Left ventricle myocardium inferior (tissue), 1 donor: ENCODE measurements at regions not wholly inside any gene's neighbourhood (a gene's known extent, or its start where the extent isn't known, plus 50 kb on each side); places are given as distances from the start of the nearest gene placed in this dataset.

Source experiments
- DNase-seq: peaks from one replicate; pipeline ENCODE4 v3.0.0-alpha.2; 2020
- H3K27ac ChIP-seq: fragments of 200-600 bp; replicated peaks from 2 replicates; pipeline ENCODE4 v1.8.0; 2021
- H3K27me3 ChIP-seq: fragments of 200-600 bp; 2 replicates; pipeline ENCODE4 v1.8.0; 2021; ENCODE audit warnings: low read depth
- H3K36me3 ChIP-seq: fragments of 200-600 bp; 2 replicates; pipeline ENCODE4 v1.8.0; 2021
- H3K4me1 ChIP-seq: fragments of 200-600 bp; 2 replicates; pipeline ENCODE4 v1.8.0; 2021
- H3K4me3 ChIP-seq: fragments of 200-600 bp; 2 replicates; pipeline ENCODE4 v1.8.0; 2021; ENCODE audit warnings: mild to moderate bottlenecking, moderate library complexity
- H3K9me3 ChIP-seq: fragments of 200-600 bp; replicated peaks from 2 replicates; pipeline ENCODE4 v1.8.0; 2021
- CTCF ChIP-seq: fragments of 200-600 bp; IDR thresholded peaks from 2 replicates; pipeline ENCODE4 v1.8.0; 2021; ENCODE audit warnings: antibody characterized with exemption, mild to moderate bottlenecking, borderline replicate concordance
- intact Hi-C: fragments of 100-400 bp; cut with micrococcal nuclease; formaldehyde crosslinking; loops from one replicate; pipeline ENCODE4 v1.11.0; 2022
- donor health status: DM: no; HTN: yes; CAD: no; lungs with severe emphysema.

- Histone ChIP-seq H3K9me3 (no peaks in the 10 kb centered on the region), H3K27ac (peak overlapping the region; percentile 54), H3K4me3 (no peak overlapping the region), H3K4me1 (peaks cover 28% of the 10 kb centered on the region), H3K36me3 (no peaks in the 10 kb centered on the region), H3K27me3 (no peaks in the 10 kb centered on the region)
- DNase-seq: no peak
- intact Hi-C loops: no loop called here
- TF ChIP-seq CTCF: no peak
Observed at GRCh38 chr6:132063738-132064137, 112.6 kb upstream of the CCN2 start.

- Histone ChIP-seq H3K9me3 (no peaks in the 10 kb centered on the region), H3K4me1 (peaks cover 28% of the 10 kb centered on the region), H3K4me3 (no peak overlapping the region), H3K36me3 (no peaks in the 10 kb centered on the region), H3K27me3 (no peaks in the 10 kb centered on the region), H3K27ac (peak overlapping the region; percentile 54)
- no peak for TF ChIP-seq CTCF
- DNase-seq: no peak
- intact Hi-C loops: no loop called here
Observed at GRCh38 chr6:132063204-132063603, 112.0 kb upstream of the CCN2 start.

GRCh38 chr6:132062626-132063025 lies 111.5 kb upstream of the CCN2 start:
- DNase-seq: no peak
- intact Hi-C loops: no loop called here
- H3K27ac ChIP-seq: peak overlapping the region; percentile 54

GRCh38 chr6:132061381-132061780 lies 110.2 kb upstream of the CCN2 start:
- H3K4me3 ChIP-seq: no peak overlapping the region
- H3K4me1 ChIP-seq: peaks cover 24% of the 10 kb centered on the region
- no peaks in the 10 kb centered on the region for H3K27me3 ChIP-seq
- no peak for DNase-seq
- TF ChIP-seq CTCF: no peak
- peaks cover 10% of the 10 kb centered on the region for H3K9me3 ChIP-seq
- intact Hi-C loops: no loop called here
- H3K27ac ChIP-seq: no peak overlapping the region
- no peaks in the 10 kb centered on the region for H3K36me3 ChIP-seq

More at GRCh38 chr6:132062626-132063025, 111.5 kb upstream of the CCN2 start:
- H3K36me3 ChIP-seq: no peaks in the 10 kb centered on the region
- no peaks in the 10 kb centered on the region for H3K9me3 ChIP-seq
- peaks cover 28% of the 10 kb centered on the region for H3K4me1 ChIP-seq
- TF ChIP-seq CTCF: no peak
- H3K4me3 ChIP-seq: no peak overlapping the region
- no peaks in the 10 kb centered on the region for H3K27me3 ChIP-seq

GRCh38 chr6:132060591-132060990 lies 109.4 kb upstream of the CCN2 start:
- H3K9me3 ChIP-seq: peaks cover 18% of the 10 kb centered on the region
- H3K27ac ChIP-seq: no peak overlapping the region
- H3K4me3 ChIP-seq: no peak overlapping the region
- no peaks in the 10 kb centered on the region for H3K27me3 ChIP-seq
- H3K4me1 ChIP-seq: peaks cover 24% of the 10 kb centered on the region
- intact Hi-C loops: no loop called here
- no peak for TF ChIP-seq CTCF
- no peak for DNase-seq
- no peaks in the 10 kb centered on the region for H3K36me3 ChIP-seq

GRCh38 chr6:132058975-132059374 lies 107.8 kb upstream of the CCN2 start:
- no peaks in the 10 kb centered on the region for H3K27me3 ChIP-seq
- intact Hi-C loops: no loop called here

More at GRCh38 chr6:132058975-132059374, 107.8 kb upstream of the CCN2 start:
- peaks cover 22% of the 10 kb centered on the region for H3K9me3 ChIP-seq
- H3K36me3 ChIP-seq: no peaks in the 10 kb centered on the region
- H3K4me1 ChIP-seq: peaks cover 23% of the 10 kb centered on the region
- DNase-seq: no peak
- no peak for TF ChIP-seq CTCF
- H3K4me3 ChIP-seq: no peak overlapping the region
- no peak overlapping the region for H3K27ac ChIP-seq
